ENCODE measurements at regions not wholly inside any gene's neighbourhood (a gene's known extent, or its start where the extent isn't known, plus 50 kb on each side); places are given as distances from the start of the nearest gene placed in this dataset.

DNA sequence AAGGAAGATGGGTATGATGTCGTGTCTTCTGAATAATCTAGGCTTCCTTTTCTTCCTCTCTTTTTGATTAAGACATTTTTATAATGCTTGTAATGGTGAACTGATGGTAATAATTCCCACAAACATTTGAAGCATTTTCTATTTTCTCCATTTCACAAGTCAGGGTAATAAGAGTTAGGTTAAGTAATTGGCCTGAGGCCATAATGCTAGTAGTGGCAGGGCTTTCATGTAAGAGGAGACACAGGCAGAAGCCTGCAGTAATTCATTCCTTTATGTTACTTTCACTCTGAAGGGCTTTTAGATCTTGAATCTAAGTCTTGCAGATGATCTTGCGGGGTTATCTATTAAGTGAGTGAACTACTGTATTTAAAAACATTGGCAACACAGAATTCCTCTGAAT, 374.9 kb downstream of the MAT2B start (continued):
- TF ChIP-seq ZNF333 (CRISPR knock-in tag; IDR thresholded peaks at IDR 0.05; ENCODE audit: borderline replicate concordance) (no peak), CBX1 (IDR thresholded peaks at IDR 0.05; ENCODE audit: low read depth) (no peak), HOXA7 (CRISPR knock-in tag; IDR thresholded peaks at IDR 0.05) (no peak)
- TF ChIP-seq, protein P1, sequence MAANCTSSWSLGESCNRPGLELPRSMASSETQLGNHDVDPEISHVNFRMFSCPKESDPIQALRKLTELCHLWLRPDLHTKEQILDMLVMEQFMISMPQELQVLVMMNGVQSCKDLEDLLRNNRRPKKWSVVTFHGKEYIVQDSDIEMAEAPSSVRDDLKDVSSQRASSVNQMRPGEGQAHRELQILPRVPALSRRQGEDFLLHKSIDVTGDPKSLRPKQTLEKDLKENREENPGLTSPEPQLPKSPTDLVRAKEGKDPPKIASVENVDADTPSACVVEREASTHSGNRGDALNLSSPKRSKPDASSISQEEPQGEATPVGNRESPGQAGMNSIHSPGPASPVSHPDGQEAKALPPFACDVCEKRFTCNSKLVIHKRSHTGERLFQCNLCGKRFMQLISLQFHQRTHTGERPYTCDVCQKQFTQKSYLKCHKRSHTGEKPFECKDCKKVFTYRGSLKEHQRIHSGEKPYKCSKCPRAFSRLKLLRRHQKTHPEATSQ (CRISPR knock-in tag; IDR thresholded peaks at IDR 0.05; ENCODE audit: borderline replicate concordance): no peak

DNA sequence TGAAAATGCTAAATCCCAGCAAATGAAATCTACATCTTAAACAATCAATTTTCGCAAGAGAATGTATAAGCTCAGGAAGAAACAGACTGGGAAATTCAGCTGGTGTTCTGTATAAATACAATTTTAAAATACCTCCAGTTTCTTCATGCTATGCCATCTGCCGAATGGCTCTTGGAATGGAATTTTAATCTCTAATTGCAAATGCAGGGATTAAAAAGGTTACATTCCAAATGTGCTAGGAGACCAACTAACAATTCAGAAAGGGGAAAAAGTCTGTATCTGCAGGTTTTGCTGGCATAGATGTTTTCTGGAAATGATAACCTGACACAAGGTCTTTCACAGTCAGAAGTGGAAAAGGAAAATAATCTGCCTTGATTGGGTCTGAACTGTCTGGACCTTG, 379.7 kb downstream of the MAT2B start:
- in situ Hi-C loops (cut with HindIII; ENCODE audit: extremely low pct_ligation_motif_present, low pct_unique_long_range_greater_than_20kb): no loop called here
- no peak overlapping the region for H3K4me2 ChIP-seq (ENCODE audit: low read depth, low read length)
- H3K79me2 ChIP-seq (ENCODE audit: insufficient read depth, low read length): no peaks in the 10 kb centered on the region
- POLR2A ChIA-PET: no interaction called here
- no peaks in the 10 kb centered on the region for H3K4me1 ChIP-seq (ENCODE audit: insufficient read depth, low read length)
- intact Hi-C loops (cut with micrococcal nuclease; ENCODE audit: unreplicated experiment): no loop called here
- DNase-seq (ENCODE audit: low spot score) (no peak), ATAC-seq (no peak), FAIRE-seq (no peak)
- no peak overlapping the region for H2AFZ ChIP-seq (ENCODE audit: low read length)
- no peaks in the 10 kb centered on the region for H3K36me3 ChIP-seq (replicated peaks in 1 of 2; ENCODE audit: control insufficient read depth in 1 of 2, insufficient read depth in 2 of 2, low read length in 2 of 2)
- H3K9me3 ChIP-seq (ENCODE audit: low read length): no peaks in the 10 kb centered on the region
- H4K20me1 ChIP-seq (ENCODE audit: insufficient read depth, low read length): no peaks in the 10 kb centered on the region
- CTCF ChIA-PET (ENCODE audit: low intra/inter-chr PET ratio, low total read pairs): no interaction called here
- BruUV-seq (replicated peaks): no TSS peak
- TF ChIP-seq, protein P2, sequence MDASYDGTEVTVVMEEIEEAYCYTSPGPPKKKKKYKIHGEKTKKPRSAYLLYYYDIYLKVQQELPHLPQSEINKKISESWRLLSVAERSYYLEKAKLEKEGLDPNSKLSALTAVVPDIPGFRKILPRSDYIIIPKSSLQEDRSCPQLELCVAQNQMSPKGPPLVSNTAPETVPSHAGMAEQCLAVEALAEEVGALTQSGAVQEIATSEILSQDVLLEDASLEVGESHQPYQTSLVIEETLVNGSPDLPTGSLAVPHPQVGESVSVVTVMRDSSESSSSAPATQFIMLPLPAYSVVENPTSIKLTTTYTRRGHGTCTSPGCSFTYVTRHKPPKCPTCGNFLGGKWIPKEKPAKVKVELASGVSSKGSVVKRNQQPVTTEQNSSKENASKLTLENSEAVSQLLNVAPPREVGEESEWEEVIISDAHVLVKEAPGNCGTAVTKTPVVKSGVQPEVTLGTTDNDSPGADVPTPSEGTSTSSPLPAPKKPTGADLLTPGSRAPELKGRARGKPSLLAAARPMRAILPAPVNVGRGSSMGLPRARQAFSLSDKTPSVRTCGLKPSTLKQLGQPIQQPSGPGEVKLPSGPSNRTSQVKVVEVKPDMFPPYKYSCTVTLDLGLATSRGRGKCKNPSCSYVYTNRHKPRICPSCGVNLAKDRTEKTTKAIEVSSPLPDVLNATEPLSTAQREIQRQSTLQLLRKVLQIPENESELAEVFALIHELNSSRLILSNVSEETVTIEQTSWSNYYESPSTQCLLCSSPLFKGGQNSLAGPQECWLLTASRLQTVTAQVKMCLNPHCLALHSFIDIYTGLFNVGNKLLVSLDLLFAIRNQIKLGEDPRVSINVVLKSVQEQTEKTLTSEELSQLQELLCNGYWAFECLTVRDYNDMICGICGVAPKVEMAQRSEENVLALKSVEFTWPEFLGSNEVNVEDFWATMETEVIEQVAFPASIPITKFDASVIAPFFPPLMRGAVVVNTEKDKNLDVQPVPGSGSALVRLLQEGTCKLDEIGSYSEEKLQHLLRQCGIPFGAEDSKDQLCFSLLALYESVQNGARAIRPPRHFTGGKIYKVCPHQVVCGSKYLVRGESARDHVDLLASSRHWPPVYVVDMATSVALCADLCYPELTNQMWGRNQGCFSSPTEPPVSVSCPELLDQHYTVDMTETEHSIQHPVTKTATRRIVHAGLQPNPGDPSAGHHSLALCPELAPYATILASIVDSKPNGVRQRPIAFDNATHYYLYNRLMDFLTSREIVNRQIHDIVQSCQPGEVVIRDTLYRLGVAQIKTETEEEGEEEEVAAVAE (CRISPR knock-in tag; IDR thresholded peaks at IDR 0.05; ENCODE audit: borderline replicate concordance): no peak
- no peak for TF ChIP-seq NFATC3 (CRISPR knock-in tag; IDR thresholded peaks at IDR 0.05)
- TF ChIP-seq ZNF224 (CRISPR knock-in tag; IDR thresholded peaks at IDR 0.05): no peak
- WGBS (ENCODE audit: low lambda C conversion rate): 0% methylated on average over 2 of the region's 2 CpGs
- no peak overlapping the region for H3K4me3 ChIP-seq (replicated peaks in 1 of 3; ENCODE audit: insufficient read depth in 1 of 3, low read depth in 2 of 3, low read length in 3 of 3)
- no peaks in the 10 kb centered on the region for H3K27me3 ChIP-seq (ENCODE audit: control insufficient read depth in 1 of 2, insufficient read depth in 2 of 2, low read length in 2 of 2)
- no peak overlapping the region for H3K9ac ChIP-seq (ENCODE audit: insufficient read depth, low read depth, low read length)
- no peak overlapping the region for H3K27ac ChIP-seq (ENCODE audit: extremely low read length, insufficient read depth, low read length)
